NCI-H1417 treated with DMSO at 0.1 percent for 48 hours (cell line): ENCODE measurements at regions not wholly inside any gene's neighbourhood (a gene's known extent, or its start where the extent isn't known, plus 50 kb on each side); places are given as distances from the start of the nearest gene placed in this dataset.

ENCODE experiments used
- DNase-seq: peaks from one replicate; lab custom pipeline; 2025; lab: John Stamatoyannopoulos, UW

GRCh38 chr20:41951615-41952014 lies 333.4 kb upstream of the CHD6 start:
- DNase-seq = no peak

- DNase-seq = no peak
These were observed 321.5 kb upstream of the CHD6 start for GRCh38 chr20:41939659-41940058.

GRCh38 chr20:41938353-41938752 lies 320.2 kb upstream of the CHD6 start:
- no peak for DNase-seq

GRCh38 chr20:41935259-41935791 lies 317.1 kb upstream of the CHD6 start:
- DNase-seq = no peak

- DNase-seq = no peak
These were observed 314.3 kb upstream of the CHD6 start for GRCh38 chr20:41932431-41932830.

- DNase-seq = no peak
These were observed 309.5 kb upstream of the CHD6 start for GRCh38 chr20:41927655-41928054.

GRCh38 chr20:41927189-41927588 lies 309.0 kb upstream of the CHD6 start:
- no peak for DNase-seq

GRCh38 chr20:41925476-41925875 lies 307.3 kb upstream of the CHD6 start:
- DNase-seq = no peak

GRCh38 chr20:41923624-41924023 lies 305.4 kb upstream of the CHD6 start:
- DNase-seq = no peak

- DNase-seq = no peak
These were observed 295.0 kb upstream of the CHD6 start for GRCh38 chr20:41913146-41913545.

- no peak for DNase-seq
These were observed 292.4 kb upstream of the CHD6 start for GRCh38 chr20:41910558-41910957.

- no peak for DNase-seq
These were observed 287.0 kb upstream of the CHD6 start for GRCh38 chr20:41905199-41905598.

GRCh38 chr20:41903586-41903985 lies 285.4 kb upstream of the CHD6 start:
- DNase-seq = no peak

- no peak for DNase-seq
These were observed 284.2 kb upstream of the CHD6 start for GRCh38 chr20:41902346-41902745.

- peak; percentile 62 for DNase-seq
These were observed 282.1 kb upstream of the CHD6 start for GRCh38 chr20:41900201-41900691.

- no peak for DNase-seq
These were observed 279.5 kb upstream of the CHD6 start for GRCh38 chr20:41897708-41898107.

GRCh38 chr20:41895241-41896032 lies 277.3 kb upstream of the CHD6 start:
- DNase-seq = no peak

GRCh38 chr20:41894255-41894963 lies 276.2 kb upstream of the CHD6 start:
- DNase-seq = no peak

- no peak for DNase-seq
These were observed 273.9 kb upstream of the CHD6 start for GRCh38 chr20:41892031-41892430.

GRCh38 chr20:41889844-41890224 lies 271.7 kb upstream of the CHD6 start:
- no peak for DNase-seq

- no peak for DNase-seq
These were observed 271.1 kb upstream of the CHD6 start for GRCh38 chr20:41889126-41889843.

GRCh38 chr20:41888434-41888833 lies 270.3 kb upstream of the CHD6 start:
- no peak for DNase-seq

- no peak for DNase-seq
These were observed 269.3 kb upstream of the CHD6 start for GRCh38 chr20:41887500-41887899.
